Umbilical cord (tissue), 1 donor: ENCODE measurements at regions not wholly inside any gene's neighbourhood (a gene's known extent, or its start where the extent isn't known, plus 50 kb on each side); places are given as distances from the start of the nearest gene placed in this dataset.

Source experiments
- DNase-seq: peaks from one replicate; pipeline ENCODE4 v3.0.0-alpha.2; 2015; ENCODE audit warnings: low spot score

GRCh38 chr11:122234780-122235179, 118.8 kb upstream of the BLID start:
- no peak for DNase-seq

GRCh38 chr11:122234257-122234656, 118.2 kb upstream of the BLID start:
- DNase-seq: no peak

GRCh38 chr11:122232985-122233384, 117.0 kb upstream of the BLID start:
- DNase-seq: no peak

GRCh38 chr11:122230385-122230755, 114.4 kb upstream of the BLID start:
- no peak for DNase-seq

- no peak for DNase-seq
These were observed 113.7 kb upstream of the BLID start for GRCh38 chr11:122229481-122230384.

GRCh38 chr11:122229078-122229477, 113.1 kb upstream of the BLID start:
- no peak for DNase-seq

GRCh38 chr11:122226810-122227379, 110.9 kb upstream of the BLID start:
- no peak for DNase-seq

- peak; percentile 76 for DNase-seq
These were observed 108.9 kb upstream of the BLID start for GRCh38 chr11:122224867-122225266.

- no peak for DNase-seq
These were observed 104.3 kb upstream of the BLID start for GRCh38 chr11:122220321-122220720.

- DNase-seq: no peak
These were observed 103.8 kb upstream of the BLID start for GRCh38 chr11:122219791-122220190.

- DNase-seq: peak; percentile 78
These were observed 99.4 kb upstream of the BLID start for GRCh38 chr11:122215244-122215992.

- DNase-seq: no peak
These were observed 98.6 kb upstream of the BLID start for GRCh38 chr11:122214567-122214966.

GRCh38 chr11:122214080-122214479, 98.1 kb upstream of the BLID start:
- no peak for DNase-seq

- DNase-seq: no peak
These were observed 97.2 kb upstream of the BLID start for GRCh38 chr11:122213171-122213570.

- DNase-seq: no peak
These were observed 94.5 kb upstream of the BLID start for GRCh38 chr11:122210367-122210997.

GRCh38 chr11:122209619-122210366, 93.8 kb upstream of the BLID start:
- DNase-seq: no peak

- DNase-seq: no peak
These were observed 92.1 kb upstream of the BLID start for GRCh38 chr11:122207921-122208764.

- peak; percentile 94 for DNase-seq
These were observed 91.5 kb upstream of the BLID start for GRCh38 chr11:122207505-122207904.

- no peak for DNase-seq
These were observed 89.0 kb upstream of the BLID start for GRCh38 chr11:122205036-122205435.

GRCh38 chr11:122204206-122204605, 88.2 kb upstream of the BLID start:
- no peak for DNase-seq
